OCI-LY3 (cell line): ENCODE measurements at regions not wholly inside any gene's neighbourhood (a gene's known extent, or its start where the extent isn't known, plus 50 kb on each side); places are given as distances from the start of the nearest gene placed in this dataset.
A peak's percentile ranks its signal among the peaks of the same experiment; 100 is the strongest.

Experiments
- EZH2phosphoT487 ChIP-seq: fragments of 200-600 bp; shearing (Covaris generic); IDR thresholded peaks from 2 replicates; pipeline ENCODE4 v1.6.1; 2018; ENCODE audit warnings: antibody characterized with exemption, mixed run types, low read depth
- TF ChIP-seq, protein P1 (sequence below): fragments of 200-600, 300-600 bp; sonication (generic); IDR thresholded peaks from 2 replicates; pipeline ENCODE4 v1.5.1; 2014; ENCODE audit warnings: antibody characterized with exemption, low read length, low read depth

GRCh38 chr2:118431165-118431517 is 342.9 kb downstream of the INSIG2 start:
- TF ChIP-seq, protein P1, sequence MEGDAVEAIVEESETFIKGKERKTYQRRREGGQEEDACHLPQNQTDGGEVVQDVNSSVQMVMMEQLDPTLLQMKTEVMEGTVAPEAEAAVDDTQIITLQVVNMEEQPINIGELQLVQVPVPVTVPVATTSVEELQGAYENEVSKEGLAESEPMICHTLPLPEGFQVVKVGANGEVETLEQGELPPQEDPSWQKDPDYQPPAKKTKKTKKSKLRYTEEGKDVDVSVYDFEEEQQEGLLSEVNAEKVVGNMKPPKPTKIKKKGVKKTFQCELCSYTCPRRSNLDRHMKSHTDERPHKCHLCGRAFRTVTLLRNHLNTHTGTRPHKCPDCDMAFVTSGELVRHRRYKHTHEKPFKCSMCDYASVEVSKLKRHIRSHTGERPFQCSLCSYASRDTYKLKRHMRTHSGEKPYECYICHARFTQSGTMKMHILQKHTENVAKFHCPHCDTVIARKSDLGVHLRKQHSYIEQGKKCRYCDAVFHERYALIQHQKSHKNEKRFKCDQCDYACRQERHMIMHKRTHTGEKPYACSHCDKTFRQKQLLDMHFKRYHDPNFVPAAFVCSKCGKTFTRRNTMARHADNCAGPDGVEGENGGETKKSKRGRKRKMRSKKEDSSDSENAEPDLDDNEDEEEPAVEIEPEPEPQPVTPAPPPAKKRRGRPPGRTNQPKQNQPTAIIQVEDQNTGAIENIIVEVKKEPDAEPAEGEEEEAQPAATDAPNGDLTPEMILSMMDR, result peak; percentile 27; the same call in 1 of the 2 replicates
- no peak for TF ChIP-seq EZH2phosphoT487
